ENCODE measurements at regions not wholly inside any gene's neighbourhood (a gene's known extent, or its start where the extent isn't known, plus 50 kb on each side); places are given as distances from the start of the nearest gene placed in this dataset.

DNA sequence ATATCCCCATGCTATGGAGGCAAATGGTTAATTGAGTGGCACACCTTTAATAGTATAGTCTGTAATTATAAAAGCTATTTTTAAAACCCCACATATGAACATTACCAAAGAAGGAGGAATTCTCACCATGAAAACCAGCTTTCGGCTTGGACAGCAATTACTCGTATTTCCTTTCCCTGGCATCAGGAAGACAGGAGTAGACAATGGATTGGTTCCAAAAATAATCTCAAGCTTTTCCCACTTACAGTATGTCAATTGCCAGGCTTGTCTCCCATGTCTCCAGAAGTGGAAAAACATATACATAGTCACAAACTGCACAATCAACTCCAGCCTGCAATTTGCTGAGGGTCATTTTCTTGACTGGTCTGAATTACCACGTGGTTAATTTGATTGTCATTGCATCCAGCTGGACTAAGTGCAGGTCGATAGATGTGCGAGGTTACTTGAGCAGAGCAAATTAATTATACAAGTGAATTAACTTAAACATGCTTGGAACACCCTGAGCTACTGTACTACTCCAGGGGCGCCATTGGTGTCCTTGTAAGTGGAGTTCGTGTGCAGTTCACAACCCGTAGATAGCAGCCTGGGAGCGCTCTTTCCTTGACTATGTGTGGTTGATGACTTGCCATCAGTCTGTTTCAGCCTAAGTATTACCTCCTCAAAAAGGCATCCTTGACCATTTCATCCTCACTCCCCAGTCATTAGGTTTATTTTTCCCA, 124.3 kb upstream of the PELI1 start:
- Histone ChIP-seq H3K4me1 (ENCODE audit: insufficient read depth, low read length) (peaks cover 9% of the 10 kb centered on the region), H3K27me3 (ENCODE audit: insufficient read depth, low read length) (no peaks in the 10 kb centered on the region), H3K36me3 (ENCODE audit: insufficient read depth, low read length) (no peaks in the 10 kb centered on the region), H3K9me3 (ENCODE audit: control insufficient read depth in 1 of 2, low read length in 2 of 2) (no peaks in the 10 kb centered on the region), H3K27ac (ENCODE audit: low read depth, low read length) (no peak overlapping the region), H3K4me3 (ENCODE audit: low read length in 2 of 2) (no peak overlapping the region)
- CTCF ChIA-PET (ENCODE audit: partially characterized antibody): no interaction called here
- Mint-ChIP-seq H3K9me3 (peaks cover 0 to 9% (median under 1%) of the 10 kb centered on the region in 8 donors), H3K36me3 (peaks cover 0 to 5% of the 10 kb centered on the region in 2 donors), H3K27ac (no peak overlapping the region), H3K27me3 (peaks cover 0 to 3% of the 10 kb centered on the region in 2 donors), H3K4me1 (peaks cover 7 to 12% (median 8%) of the 10 kb centered on the region in 4 donors), H3K4me3 (no peak overlapping the region)
- intact Hi-C loops (cut with micrococcal nuclease): no loop called here
- no peak for DNase-seq
- POLR2A ChIA-PET (ENCODE audit: partially characterized antibody): no interaction called here

DNA sequence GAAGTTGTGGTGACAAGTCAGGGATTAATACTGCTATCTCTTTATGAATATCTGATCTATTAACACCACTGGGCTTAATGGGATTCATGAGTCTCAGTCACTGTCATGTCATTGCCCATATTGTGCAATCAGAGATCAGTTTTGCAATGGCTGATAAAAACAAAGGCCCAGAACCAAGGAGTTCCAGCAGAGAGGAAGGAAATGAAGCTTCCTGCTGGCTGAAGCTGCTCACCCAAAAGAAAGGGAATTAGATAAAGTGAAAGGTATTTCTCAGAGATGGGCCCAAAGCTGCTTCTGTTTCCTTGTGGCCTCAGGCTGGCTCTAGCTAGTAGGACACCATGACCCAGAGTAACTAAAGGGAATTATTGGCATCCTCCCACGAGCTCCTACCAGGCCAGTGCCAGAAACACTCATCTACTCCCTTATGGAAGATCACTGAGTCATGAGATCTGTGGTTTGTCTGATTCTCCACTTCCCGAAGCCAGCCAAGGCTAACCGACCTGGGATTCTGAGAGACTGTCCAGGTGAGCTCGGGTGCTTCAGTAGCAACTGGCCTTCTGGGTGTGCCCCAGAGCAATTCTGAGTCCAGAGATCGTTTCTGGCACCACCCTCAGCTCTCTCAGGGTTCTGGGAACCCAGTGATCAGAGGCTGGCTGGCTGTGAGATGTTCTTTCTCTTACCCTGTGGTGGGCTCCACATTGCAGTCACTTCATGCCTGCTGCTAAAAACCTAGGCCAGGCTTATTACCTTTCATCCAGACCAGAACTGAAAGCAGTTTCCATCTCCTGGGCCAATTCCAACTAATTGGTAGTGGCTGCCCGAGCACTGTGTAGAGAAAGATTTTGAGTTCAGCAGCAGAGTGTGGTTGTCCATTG, 129.5 kb upstream of the PELI1 start:
- peak overlapping the region in 5 of 7 donors; percentile 21 to 70 (median 40) for H3K27ac Mint-ChIP-seq
- peaks cover 0 to 5% of the 10 kb centered on the region in 2 donors for H3K36me3 Mint-ChIP-seq
- Histone ChIP-seq H3K4me1 (ENCODE audit: insufficient read depth, low read length) (peaks cover 17% of the 10 kb centered on the region), H3K4me3 (ENCODE audit: low read length in 2 of 2) (no peak overlapping the region), H3K9me3 (ENCODE audit: control insufficient read depth in 1 of 2, low read length in 2 of 2) (no peaks in the 10 kb centered on the region), H3K27me3 (ENCODE audit: insufficient read depth, low read length) (no peaks in the 10 kb centered on the region), H3K27ac (ENCODE audit: low read depth, low read length) (no peak overlapping the region), H3K36me3 (ENCODE audit: insufficient read depth, low read length) (no peaks in the 10 kb centered on the region)
- ChIA-PET CTCF (ENCODE audit: partially characterized antibody) (no interaction called here), POLR2A (ENCODE audit: partially characterized antibody) (no interaction called here)
- no peak for DNase-seq
- H3K27me3 Mint-ChIP-seq: peaks cover 0 to 2% of the 10 kb centered on the region in 2 donors
- peaks cover 17 to 23% (median 19%) of the 10 kb centered on the region in 4 donors for H3K4me1 Mint-ChIP-seq
- H3K9me3 Mint-ChIP-seq: peaks cover 0 to 9% (median under 1%) of the 10 kb centered on the region in 8 donors
- H3K4me3 Mint-ChIP-seq: peak overlapping the region in 1 of 8 donors; percentile 20
- intact Hi-C loops (cut with micrococcal nuclease): no loop called here

DNA sequence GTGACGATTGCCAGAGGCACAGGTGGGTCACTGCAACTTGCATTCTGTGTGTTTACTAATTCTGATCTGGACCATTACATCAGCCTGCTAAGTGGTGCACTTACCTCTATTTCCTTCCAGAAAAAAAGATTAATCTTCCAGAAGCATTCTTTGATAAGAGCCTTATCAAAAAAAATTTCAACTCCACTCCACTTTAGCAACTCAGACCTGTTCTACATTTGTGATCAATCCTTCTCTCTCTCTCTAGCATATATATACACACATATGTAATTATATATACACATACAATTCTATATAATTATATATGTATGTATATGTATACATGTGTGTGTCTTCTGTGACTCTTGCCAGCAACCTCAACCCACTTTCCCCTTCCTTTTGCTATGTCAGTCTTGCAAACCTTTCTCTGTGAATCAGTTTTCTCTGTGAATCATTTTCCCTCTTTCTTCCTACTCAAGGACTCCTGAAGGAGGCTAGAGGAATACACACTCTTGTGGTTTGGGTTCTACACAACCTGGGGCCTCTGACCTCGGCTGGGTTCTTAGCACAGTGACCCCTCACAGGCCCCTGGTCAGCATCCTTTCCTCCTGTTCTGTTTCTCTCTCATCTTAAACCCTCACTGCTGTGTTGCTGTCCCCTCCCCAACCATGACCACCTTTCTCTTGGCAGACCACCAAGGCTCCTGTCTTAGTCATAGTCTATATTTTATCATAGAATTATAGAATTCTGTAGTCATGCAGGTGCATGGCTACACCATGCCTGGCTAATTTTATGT, 130.4 kb upstream of the PELI1 start:
- no peak overlapping the region for H3K27ac ChIP-seq (ENCODE audit: low read depth, low read length)
- ChIA-PET POLR2A (ENCODE audit: partially characterized antibody) (no interaction called here), CTCF (ENCODE audit: partially characterized antibody) (no interaction called here)

DNA sequence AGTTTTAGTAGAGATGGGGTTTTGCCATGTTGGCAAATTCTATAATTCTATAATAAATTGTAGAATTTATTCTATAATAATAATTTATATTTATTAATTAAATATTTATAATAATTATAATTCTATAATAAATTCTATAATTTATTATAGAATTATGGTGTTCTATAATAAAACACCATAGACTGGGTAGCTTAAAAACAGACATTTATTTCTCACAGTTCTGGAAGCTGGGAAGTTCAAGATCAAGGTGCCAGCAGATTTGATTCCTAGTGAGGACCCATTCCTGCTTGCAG, 130.9 kb upstream of the PELI1 start:
- no peak overlapping the region for H3K4me3 Mint-ChIP-seq
- H3K27ac Mint-ChIP-seq: no peak overlapping the region
- Histone ChIP-seq H3K27ac (ENCODE audit: low read depth, low read length) (no peak overlapping the region), H3K36me3 (ENCODE audit: insufficient read depth, low read length) (no peaks in the 10 kb centered on the region), H3K4me1 (ENCODE audit: insufficient read depth, low read length) (peaks cover 17% of the 10 kb centered on the region), H3K9me3 (ENCODE audit: control insufficient read depth in 1 of 2, low read length in 2 of 2) (no peaks in the 10 kb centered on the region), H3K4me3 (ENCODE audit: low read length in 2 of 2) (no peak overlapping the region), H3K27me3 (ENCODE audit: insufficient read depth, low read length) (no peaks in the 10 kb centered on the region)
- ChIA-PET POLR2A (ENCODE audit: partially characterized antibody) (no interaction called here), CTCF (ENCODE audit: partially characterized antibody) (no interaction called here)
- peaks cover 17 to 23% (median 19%) of the 10 kb centered on the region in 4 donors for H3K4me1 Mint-ChIP-seq
- DNase-seq: no peak
- H3K27me3 Mint-ChIP-seq: peaks cover 0 to 2% of the 10 kb centered on the region in 2 donors
- H3K36me3 Mint-ChIP-seq: peaks cover 0 to 5% of the 10 kb centered on the region in 2 donors
- intact Hi-C loops (cut with micrococcal nuclease): no loop called here
- peaks cover 0 to 8% (median under 1%) of the 10 kb centered on the region in 8 donors for H3K9me3 Mint-ChIP-seq

More for the DNA sequence above, 130.4 kb upstream of the PELI1 start:
- Mint-ChIP-seq H3K36me3 (peaks cover 0 to 5% of the 10 kb centered on the region in 2 donors), H3K27ac (peak overlapping the region in 5 of 7 donors; percentile 11 to 70 (median 40)), H3K4me3 (no peak overlapping the region), H3K4me1 (peaks cover 17 to 23% (median 19%) of the 10 kb centered on the region in 4 donors), H3K27me3 (peaks cover 0 to 2% of the 10 kb centered on the region in 2 donors), H3K9me3 (peaks cover 0 to 9% (median under 1%) of the 10 kb centered on the region in 8 donors)
- no peaks in the 10 kb centered on the region for H3K9me3 ChIP-seq (ENCODE audit: control insufficient read depth in 1 of 2, low read length in 2 of 2)
- H3K4me1 ChIP-seq (ENCODE audit: insufficient read depth, low read length): peaks cover 17% of the 10 kb centered on the region
- DNase-seq: no peak
- H3K4me3 ChIP-seq (ENCODE audit: low read length in 2 of 2): no peak overlapping the region
- intact Hi-C loops (cut with micrococcal nuclease): no loop called here
- H3K36me3 ChIP-seq (ENCODE audit: insufficient read depth, low read length): no peaks in the 10 kb centered on the region
- H3K27me3 ChIP-seq (ENCODE audit: insufficient read depth, low read length): no peaks in the 10 kb centered on the region

DNA sequence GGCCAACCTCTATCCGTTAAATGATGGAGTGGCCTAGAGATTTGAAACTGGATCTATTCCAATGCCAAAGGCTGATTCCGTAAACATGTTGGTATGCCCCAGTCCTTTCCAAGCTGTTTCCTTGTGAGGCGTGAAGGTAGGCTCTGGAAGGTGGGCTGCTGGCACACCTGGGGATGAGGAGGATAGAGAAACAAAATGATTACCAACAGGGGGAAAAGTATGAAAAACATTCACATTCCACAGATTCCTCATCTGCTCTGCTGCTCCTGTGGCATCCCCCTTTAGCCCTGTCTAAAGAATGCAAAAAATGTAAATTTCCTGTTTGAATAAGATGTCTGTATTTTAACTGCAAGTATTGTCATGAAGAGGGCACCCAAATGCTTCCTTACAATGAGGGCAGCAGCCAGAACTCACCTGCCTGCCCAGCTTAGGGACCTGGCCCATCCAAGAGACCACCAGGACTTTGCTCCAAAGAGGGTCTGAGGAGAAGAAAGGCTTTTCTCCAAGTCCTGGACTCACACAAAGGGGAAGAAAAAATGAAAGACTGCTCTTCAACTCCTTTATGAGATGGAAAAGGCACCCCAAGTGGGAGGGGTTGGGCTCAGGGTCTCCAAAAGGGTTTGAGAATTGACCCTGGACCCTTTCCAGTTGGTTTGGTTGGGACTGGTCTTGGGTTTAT, 132.3 kb upstream of the PELI1 start:
- Mint-ChIP-seq H3K4me3 (no peak overlapping the region), H3K4me1 (peaks cover 17 to 21% (median 19%) of the 10 kb centered on the region in 4 donors), H3K9me3 (no peaks in the 10 kb centered on the region), H3K27me3 (peaks cover 0 to 2% of the 10 kb centered on the region in 2 donors), H3K36me3 (no peaks in the 10 kb centered on the region), H3K27ac (peak overlapping the region in 1 of 7 donors; percentile 22)
- intact Hi-C loops (cut with micrococcal nuclease): no loop called here
- Histone ChIP-seq H3K9me3 (ENCODE audit: control insufficient read depth in 1 of 2, low read length in 2 of 2) (no peaks in the 10 kb centered on the region), H3K4me1 (ENCODE audit: insufficient read depth, low read length) (peaks cover 17% of the 10 kb centered on the region), H3K4me3 (ENCODE audit: low read length in 2 of 2) (no peak overlapping the region), H3K36me3 (ENCODE audit: insufficient read depth, low read length) (no peaks in the 10 kb centered on the region), H3K27me3 (ENCODE audit: insufficient read depth, low read length) (no peaks in the 10 kb centered on the region), H3K27ac (ENCODE audit: low read depth, low read length) (no peak overlapping the region)
- POLR2A ChIA-PET (ENCODE audit: partially characterized antibody): no interaction called here
- CTCF ChIA-PET (ENCODE audit: partially characterized antibody): interaction anchor here (1.4 kb wide), 1 partner anchor 19 kb away, joined by 3 read pairs; no protein-coding TSS in a partner anchor
- DNase-seq: no peak

DNA sequence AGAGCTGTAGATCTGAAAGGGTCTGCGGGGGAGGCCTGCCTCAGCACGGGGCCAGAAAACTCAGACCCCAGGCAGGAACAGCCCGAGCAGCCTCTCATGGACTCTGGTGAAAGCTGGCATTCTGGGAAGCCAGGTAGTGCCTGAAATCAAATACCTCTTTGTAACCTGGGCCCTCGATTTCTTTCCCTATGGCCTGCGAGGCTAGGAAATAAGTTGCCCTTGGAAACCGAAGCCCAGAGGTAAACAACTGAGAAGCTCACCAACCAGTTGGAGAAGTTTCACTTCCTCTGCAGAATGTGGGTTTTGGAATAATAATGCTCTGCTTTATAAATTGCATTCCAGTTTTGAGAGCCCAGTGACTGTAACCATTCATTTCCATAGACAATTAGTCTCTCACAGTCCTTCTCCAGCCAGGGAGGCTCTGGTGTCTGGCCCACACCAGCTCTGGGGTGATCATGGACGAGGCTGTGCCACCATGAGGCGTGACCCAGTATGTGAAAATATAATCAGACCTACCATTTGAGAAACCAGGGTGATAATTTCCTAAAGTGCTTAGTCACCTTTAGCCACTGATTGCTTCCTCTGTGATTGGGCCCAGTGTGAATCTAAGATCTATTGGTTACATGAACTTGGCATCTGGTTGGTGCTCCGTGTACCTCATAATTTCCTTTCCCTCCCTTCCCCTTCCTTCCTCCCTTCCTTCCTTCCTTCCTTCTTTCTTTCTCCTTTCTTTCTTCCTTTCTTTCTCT, 133.1 kb upstream of the PELI1 start:
- Histone ChIP-seq H3K4me1 (ENCODE audit: insufficient read depth, low read length) (peaks cover 17% of the 10 kb centered on the region), H3K27me3 (ENCODE audit: insufficient read depth, low read length) (no peaks in the 10 kb centered on the region), H3K9me3 (ENCODE audit: control insufficient read depth in 1 of 2, low read length in 2 of 2) (no peaks in the 10 kb centered on the region), H3K4me3 (ENCODE audit: low read length in 2 of 2) (no peak overlapping the region), H3K27ac (ENCODE audit: low read depth, low read length) (no peak overlapping the region), H3K36me3 (ENCODE audit: insufficient read depth, low read length) (no peaks in the 10 kb centered on the region)
- H3K4me1 Mint-ChIP-seq: peaks cover 17 to 20% (median 18%) of the 10 kb centered on the region in 4 donors
- peaks cover 0 to 2% of the 10 kb centered on the region in 2 donors for H3K27me3 Mint-ChIP-seq
- ChIA-PET CTCF (ENCODE audit: partially characterized antibody) (interaction anchor here (1.4 kb wide), 1 partner anchor 18 kb away, joined by 3 read pairs; no protein-coding TSS in a partner anchor), POLR2A (ENCODE audit: partially characterized antibody) (no interaction called here)
- peak overlapping the region in 2 of 7 donors; percentile 9 to 24 for H3K27ac Mint-ChIP-seq
- intact Hi-C loops (cut with micrococcal nuclease): no loop called here
- H3K4me3 Mint-ChIP-seq: no peak overlapping the region
- H3K9me3 Mint-ChIP-seq: no peaks in the 10 kb centered on the region
- no peak for DNase-seq
- no peaks in the 10 kb centered on the region for H3K36me3 Mint-ChIP-seq
